Neural cell (in vitro differentiated cells): ENCODE measurements at regions not wholly inside any gene's neighbourhood (a gene's known extent, or its start where the extent isn't known, plus 50 kb on each side); places are given as distances from the start of the nearest gene placed in this dataset.
"Not testable (repeated sequence)": the region's sequence is repeated elsewhere in the genome, so short reads cannot be mapped to it uniquely, and the experiment has no call there.

Source experiments
- POLR2AphosphoS5 ChIP-seq: IDR thresholded peaks from 2 replicates; pipeline ENCODE4 v1.6.1; 2012
- TAF1 ChIP-seq: IDR thresholded peaks from 2 replicates; pipeline ENCODE4 v1.6.1; 2012; ENCODE audit warnings: low read depth
- TF ChIP-seq, protein P1 (sequence below): fragments of 450-650 bp; IDR thresholded peaks from 2 replicates; pipeline ENCODE4 v1.5.1; 2014; ENCODE audit warnings: antibody characterized with exemption, mild to moderate bottlenecking, moderate library complexity; ENCODE audit not compliant: poor library complexity, severe bottlenecking

DNA sequence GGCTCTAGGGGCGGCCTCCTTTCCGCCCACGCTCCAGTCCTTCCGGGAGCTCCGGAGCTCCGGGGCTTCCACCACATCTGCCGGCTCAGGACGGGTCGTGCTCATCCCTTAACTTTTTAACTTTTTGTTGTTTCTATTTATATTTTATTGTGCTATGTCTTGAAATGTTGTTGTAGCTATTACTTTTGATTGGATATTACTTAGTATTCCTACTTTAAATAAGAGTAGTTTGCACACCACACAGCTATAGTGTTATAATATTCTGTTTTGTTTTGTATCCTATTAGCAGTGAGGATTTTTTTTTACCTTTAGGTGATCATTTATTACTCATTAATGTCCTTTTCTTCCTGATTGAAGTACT is 1612.9 kb downstream of the SPATA31A7 start:
- not testable (repeated sequence) for TF ChIP-seq TAF1, POLR2AphosphoS5
- TF ChIP-seq, protein P1, sequence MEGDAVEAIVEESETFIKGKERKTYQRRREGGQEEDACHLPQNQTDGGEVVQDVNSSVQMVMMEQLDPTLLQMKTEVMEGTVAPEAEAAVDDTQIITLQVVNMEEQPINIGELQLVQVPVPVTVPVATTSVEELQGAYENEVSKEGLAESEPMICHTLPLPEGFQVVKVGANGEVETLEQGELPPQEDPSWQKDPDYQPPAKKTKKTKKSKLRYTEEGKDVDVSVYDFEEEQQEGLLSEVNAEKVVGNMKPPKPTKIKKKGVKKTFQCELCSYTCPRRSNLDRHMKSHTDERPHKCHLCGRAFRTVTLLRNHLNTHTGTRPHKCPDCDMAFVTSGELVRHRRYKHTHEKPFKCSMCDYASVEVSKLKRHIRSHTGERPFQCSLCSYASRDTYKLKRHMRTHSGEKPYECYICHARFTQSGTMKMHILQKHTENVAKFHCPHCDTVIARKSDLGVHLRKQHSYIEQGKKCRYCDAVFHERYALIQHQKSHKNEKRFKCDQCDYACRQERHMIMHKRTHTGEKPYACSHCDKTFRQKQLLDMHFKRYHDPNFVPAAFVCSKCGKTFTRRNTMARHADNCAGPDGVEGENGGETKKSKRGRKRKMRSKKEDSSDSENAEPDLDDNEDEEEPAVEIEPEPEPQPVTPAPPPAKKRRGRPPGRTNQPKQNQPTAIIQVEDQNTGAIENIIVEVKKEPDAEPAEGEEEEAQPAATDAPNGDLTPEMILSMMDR, result not testable (repeated sequence)
